ENCODE measurements at regions not wholly inside any gene's neighbourhood (a gene's known extent, or its start where the extent isn't known, plus 50 kb on each side); places are given as distances from the start of the nearest gene placed in this dataset.

GRCh38 chr7:156020566-156020965 is 208.3 kb upstream of the SHH start:
- H4K20me1 ChIP-seq (ENCODE audit: control insufficient read depth, extremely low read depth, insufficient read depth, low read length): no peaks in the 10 kb centered on the region
- H3K4me3 ChIP-seq (replicated peaks in 1 of 4; ENCODE audit: control extremely low read depth in 1 of 4, insufficient read depth in 1 of 4, low read depth in 3 of 4, low read length in 4 of 4): no peak overlapping the region
- no peak for TF ChIP-seq CTCF (conservative IDR thresholded peaks at IDR 0.05 in 1 of 2, IDR thresholded peaks at IDR 0.05 in 1 of 2; ENCODE audit: low read depth in 1 of 2, low read length in 2 of 2)
- TF ChIP-seq EZH2 (IDR thresholded peaks at IDR 0.05; ENCODE audit: low read length, missing control alignments): no peak
- H2AFZ ChIP-seq (ENCODE audit: low read length): no peak overlapping the region
- H3K27ac ChIP-seq (ENCODE audit: insufficient read depth, low read length): no peak overlapping the region
- H3K27me3 ChIP-seq (ENCODE audit: control insufficient read depth, insufficient read depth, low read length): no peaks in the 10 kb centered on the region
- no peaks in the 10 kb centered on the region for H3K79me2 ChIP-seq (ENCODE audit: control insufficient read depth, insufficient read depth, low read length)
- DNase-seq (ENCODE audit: low read depth in 2 of 2): no peak
- no peaks in the 10 kb centered on the region for H3K4me1 ChIP-seq (ENCODE audit: control insufficient read depth, extremely low read depth, insufficient read depth, low read length)
- no peak overlapping the region for H3K9ac ChIP-seq (ENCODE audit: insufficient read depth, low read length)
- no peaks in the 10 kb centered on the region for H3K36me3 ChIP-seq (ENCODE audit: control insufficient read depth, insufficient read depth, low read length)
- no peaks in the 10 kb centered on the region for H3K9me3 ChIP-seq (ENCODE audit: control insufficient read depth, insufficient read depth, low read depth, low read length)
- H3K4me2 ChIP-seq (ENCODE audit: extremely low read depth, insufficient read depth, low read length): no peak overlapping the region

DNA sequence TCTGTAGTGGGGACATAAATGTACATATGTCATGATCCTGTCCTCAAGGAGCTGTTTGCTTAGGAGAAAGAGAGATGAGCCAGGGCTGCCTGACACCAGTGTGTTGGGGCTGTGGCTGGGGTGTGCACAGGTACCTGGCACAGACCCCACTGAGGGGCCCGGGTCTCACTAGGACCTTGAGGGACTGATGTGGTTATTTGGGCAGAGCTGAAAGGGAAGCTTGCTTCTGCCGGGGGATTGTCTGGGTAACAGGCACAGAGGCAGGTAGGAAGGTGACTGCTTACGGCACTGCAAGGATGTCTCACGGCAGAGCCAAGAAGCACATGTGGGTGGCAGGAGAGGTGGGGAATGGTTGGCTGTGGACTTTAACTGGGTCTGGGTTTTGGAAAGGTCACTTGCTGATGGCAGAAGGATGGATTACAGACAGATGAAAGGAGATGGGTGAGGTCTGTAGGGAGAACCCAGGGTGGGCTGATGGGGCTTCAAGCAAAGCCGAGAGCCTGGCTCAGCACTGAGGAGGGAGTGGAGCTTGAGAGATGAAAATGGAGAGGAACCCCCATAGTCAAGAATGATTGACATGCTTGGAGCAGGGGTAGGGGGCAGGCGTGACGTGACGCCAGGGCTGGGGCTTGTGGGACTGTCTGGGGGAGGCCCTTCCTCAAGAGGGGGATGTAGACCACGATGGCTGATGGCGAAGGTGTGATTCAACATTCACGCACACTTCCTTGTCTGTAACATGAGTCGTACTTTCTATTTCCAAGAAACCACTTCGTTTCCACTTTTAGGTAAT is 207.7 kb upstream of the SHH start:
- Histone ChIP-seq H4K20me1 (ENCODE audit: control insufficient read depth, extremely low read depth, insufficient read depth, low read length) (no peaks in the 10 kb centered on the region), H3K27me3 (ENCODE audit: control insufficient read depth, insufficient read depth, low read length) (no peaks in the 10 kb centered on the region), H2AFZ (ENCODE audit: low read length) (no peak overlapping the region), H3K4me2 (ENCODE audit: extremely low read depth, insufficient read depth, low read length) (no peak overlapping the region), H3K4me3 (replicated peaks in 1 of 4; ENCODE audit: control extremely low read depth in 1 of 4, insufficient read depth in 1 of 4, low read depth in 3 of 4, low read length in 4 of 4) (no peak overlapping the region), H3K79me2 (ENCODE audit: control insufficient read depth, insufficient read depth, low read length) (no peaks in the 10 kb centered on the region), H3K36me3 (ENCODE audit: control insufficient read depth, insufficient read depth, low read length) (no peaks in the 10 kb centered on the region), H3K4me1 (ENCODE audit: control insufficient read depth, extremely low read depth, insufficient read depth, low read length) (no peaks in the 10 kb centered on the region), H3K27ac (ENCODE audit: insufficient read depth, low read length) (no peak overlapping the region), H3K9ac (ENCODE audit: insufficient read depth, low read length) (no peak overlapping the region), H3K9me3 (ENCODE audit: control insufficient read depth, insufficient read depth, low read depth, low read length) (no peaks in the 10 kb centered on the region)
- no peak for DNase-seq (ENCODE audit: low read depth in 2 of 2)
- TF ChIP-seq CTCF (conservative IDR thresholded peaks at IDR 0.05 in 1 of 2, IDR thresholded peaks at IDR 0.05 in 1 of 2; ENCODE audit: low read depth in 1 of 2, low read length in 2 of 2): no peak
- TF ChIP-seq EZH2 (IDR thresholded peaks at IDR 0.05; ENCODE audit: low read length, missing control alignments): no peak

GRCh38 chr7:156019308-156019707 is 207.0 kb upstream of the SHH start:
- H3K4me3 ChIP-seq (replicated peaks in 1 of 4; ENCODE audit: control extremely low read depth in 1 of 4, insufficient read depth in 1 of 4, low read depth in 3 of 4, low read length in 4 of 4): no peak overlapping the region
- H3K36me3 ChIP-seq (ENCODE audit: control insufficient read depth, insufficient read depth, low read length): no peaks in the 10 kb centered on the region
- H2AFZ ChIP-seq (ENCODE audit: low read length): no peak overlapping the region
- no peaks in the 10 kb centered on the region for H4K20me1 ChIP-seq (ENCODE audit: control insufficient read depth, extremely low read depth, insufficient read depth, low read length)
- TF ChIP-seq EZH2 (IDR thresholded peaks at IDR 0.05; ENCODE audit: low read length, missing control alignments) (no peak), CTCF (conservative IDR thresholded peaks at IDR 0.05 in 1 of 2, IDR thresholded peaks at IDR 0.05 in 1 of 2; ENCODE audit: low read depth in 1 of 2, low read length in 2 of 2) (no peak)
- H3K4me2 ChIP-seq (ENCODE audit: extremely low read depth, insufficient read depth, low read length): no peak overlapping the region
- H3K27me3 ChIP-seq (ENCODE audit: control insufficient read depth, insufficient read depth, low read length): no peaks in the 10 kb centered on the region
- H3K9me3 ChIP-seq (ENCODE audit: control insufficient read depth, insufficient read depth, low read depth, low read length): no peaks in the 10 kb centered on the region
- no peaks in the 10 kb centered on the region for H3K4me1 ChIP-seq (ENCODE audit: control insufficient read depth, extremely low read depth, insufficient read depth, low read length)
- no peak for DNase-seq (ENCODE audit: low read depth in 2 of 2)
- no peak overlapping the region for H3K27ac ChIP-seq (ENCODE audit: insufficient read depth, low read length)
- H3K9ac ChIP-seq (ENCODE audit: insufficient read depth, low read length): no peak overlapping the region
- H3K79me2 ChIP-seq (ENCODE audit: control insufficient read depth, insufficient read depth, low read length): no peaks in the 10 kb centered on the region
